ENCODE measurements at regions not wholly inside any gene's neighbourhood (a gene's known extent, or its start where the extent isn't known, plus 50 kb on each side); places are given as distances from the start of the nearest gene placed in this dataset.
"Not testable (repeated sequence)": the region's sequence is repeated elsewhere in the genome, so short reads cannot be mapped to it uniquely, and the experiment has no call there.

GRCh38 chr5:106417163-106417562 is 1253.6 kb downstream of the EFNA5 start:
- POLR2A ChIA-PET, result no interaction called here
- no peak for ATAC-seq
- no peaks in the 10 kb centered on the region for H3K9me3 Mint-ChIP-seq (ENCODE audit: low read depth)

DNA sequence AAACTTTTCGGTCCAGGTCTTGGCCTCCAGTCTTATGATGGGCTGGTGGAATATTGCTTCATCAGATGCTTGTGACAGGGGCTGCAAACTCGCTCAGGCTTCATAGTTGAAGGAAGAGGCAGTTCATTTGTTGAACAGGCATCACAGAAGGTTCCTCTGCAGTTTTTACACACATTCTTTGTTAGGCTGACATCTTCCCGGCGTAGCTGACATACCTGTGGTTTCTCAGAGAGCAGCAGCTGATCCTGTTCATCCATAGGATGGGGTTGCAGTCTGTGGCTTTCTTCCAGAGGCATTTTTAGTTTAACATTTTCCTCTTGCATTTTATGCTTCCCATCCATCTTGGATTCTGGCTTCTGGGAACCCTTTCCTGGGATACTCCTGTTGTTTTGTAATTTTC is 1255.2 kb downstream of the EFNA5 start:
- no peaks in the 10 kb centered on the region for H3K9me3 Mint-ChIP-seq (ENCODE audit: low read depth)
- no peak overlapping the region for H3K27ac Mint-ChIP-seq
- no peaks in the 10 kb centered on the region for H3K27me3 Mint-ChIP-seq
- intact Hi-C loops (cut with DNase I, micrococcal nuclease), result no loop called here
- no peak overlapping the region for H3K4me3 Mint-ChIP-seq
- ChIA-PET POLR2A (no interaction called here), CTCF (no interaction called here)
- no peaks in the 10 kb centered on the region for H3K4me1 Mint-ChIP-seq
- DNase-seq (no peak), ATAC-seq (no peak)
- no peaks in the 10 kb centered on the region for H3K36me3 Mint-ChIP-seq (ENCODE audit: low read depth)

More at GRCh38 chr5:106417163-106417562, 1253.6 kb downstream of the EFNA5 start:
- intact Hi-C loops (cut with DNase I, micrococcal nuclease), result no loop called here
- CTCF ChIA-PET, result no interaction called here
- H3K36me3 Mint-ChIP-seq (ENCODE audit: low read depth), result no peaks in the 10 kb centered on the region
- DNase-seq, result no peak
- no peaks in the 10 kb centered on the region for H3K27me3 Mint-ChIP-seq
- H3K4me1 Mint-ChIP-seq, result no peaks in the 10 kb centered on the region
- no peak overlapping the region for H3K27ac Mint-ChIP-seq
- H3K4me3 Mint-ChIP-seq, result no peak overlapping the region

DNA sequence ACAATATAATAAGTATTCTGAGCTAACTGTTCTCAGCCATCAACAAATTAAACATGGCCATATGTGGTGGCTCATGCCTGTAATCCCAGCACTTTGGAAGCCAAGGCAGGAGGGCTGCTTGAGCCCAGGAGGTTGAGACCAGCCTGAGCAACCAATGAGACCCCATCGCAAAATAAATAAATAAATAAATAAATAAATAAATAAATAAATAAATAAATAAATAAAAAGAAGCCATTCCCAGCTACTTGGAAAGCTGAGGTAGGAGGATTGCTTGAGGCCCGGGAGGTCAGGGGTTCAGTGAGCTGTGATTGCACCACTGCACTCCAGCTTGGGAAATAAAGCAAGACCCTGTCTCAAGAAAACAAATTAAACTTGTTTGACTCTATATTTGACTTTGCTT is 1256.4 kb downstream of the EFNA5 start:
- POLR2A ChIA-PET, result no interaction called here
- intact Hi-C loops (cut with DNase I, micrococcal nuclease), result no loop called here
- CTCF ChIA-PET, result no interaction called here
- Mint-ChIP-seq H3K4me1 (no peaks in the 10 kb centered on the region), H3K36me3 (ENCODE audit: low read depth) (no peaks in the 10 kb centered on the region), H3K27ac (no peak overlapping the region), H3K9me3 (ENCODE audit: low read depth) (no peaks in the 10 kb centered on the region), H3K27me3 (no peaks in the 10 kb centered on the region), H3K4me3 (no peak overlapping the region)
- DNase-seq, result no peak
- ATAC-seq, result no peak

DNA sequence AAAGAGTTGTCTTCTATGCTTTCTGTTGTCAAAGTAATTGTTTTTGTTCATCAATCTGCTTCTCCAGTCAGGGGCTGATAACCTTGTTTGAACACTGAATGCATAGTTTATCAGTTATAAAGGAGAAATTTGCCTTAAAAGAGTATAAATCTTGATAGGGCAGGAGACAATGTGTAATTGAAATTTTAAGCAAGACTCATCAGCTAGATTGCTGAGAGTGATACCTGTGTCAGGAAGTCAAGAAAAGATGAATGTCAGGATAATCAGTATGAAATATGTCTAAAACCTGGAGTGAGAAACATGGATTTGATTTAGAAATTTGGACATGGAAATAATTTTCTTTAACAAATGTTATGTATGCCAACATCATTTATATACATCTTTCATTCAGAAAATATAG is 1258.1 kb downstream of the EFNA5 start:
- ATAC-seq (no peak), DNase-seq (no peak)
- H3K4me1 Mint-ChIP-seq, result no peaks in the 10 kb centered on the region
- H3K4me3 Mint-ChIP-seq, result no peak overlapping the region
- H3K27ac Mint-ChIP-seq, result no peak overlapping the region
- intact Hi-C loops (cut with DNase I, micrococcal nuclease), result no loop called here
- ChIA-PET CTCF (interaction anchor here (1.0 kb wide), 1 partner anchor 10 kb away, joined by 3 read pairs; no protein-coding TSS in a partner anchor), POLR2A (no interaction called here)
- H3K9me3 Mint-ChIP-seq (ENCODE audit: low read depth), result no peaks in the 10 kb centered on the region
- H3K36me3 Mint-ChIP-seq (ENCODE audit: low read depth), result no peaks in the 10 kb centered on the region
- no peaks in the 10 kb centered on the region for H3K27me3 Mint-ChIP-seq

DNA sequence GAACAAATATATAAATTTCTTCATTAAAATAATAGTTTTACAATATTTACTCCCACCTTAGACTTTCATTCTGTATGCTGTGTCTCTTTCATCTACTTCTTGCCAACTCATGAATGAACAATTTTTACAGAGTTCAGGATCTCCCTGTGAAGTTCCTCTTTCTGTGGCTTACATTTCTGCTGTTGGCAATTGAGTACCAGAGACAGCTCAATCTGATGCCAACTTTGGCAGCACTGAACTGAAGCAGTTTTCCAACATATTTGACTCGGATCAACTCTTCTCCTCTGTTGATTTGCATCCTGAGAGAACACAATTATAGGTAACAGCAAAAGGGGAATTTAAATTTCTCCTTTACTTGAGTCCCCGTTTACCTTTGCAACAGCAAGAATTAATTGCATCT is 1262.2 kb downstream of the EFNA5 start:
- intact Hi-C loops (cut with DNase I, micrococcal nuclease), result no loop called here

DNA sequence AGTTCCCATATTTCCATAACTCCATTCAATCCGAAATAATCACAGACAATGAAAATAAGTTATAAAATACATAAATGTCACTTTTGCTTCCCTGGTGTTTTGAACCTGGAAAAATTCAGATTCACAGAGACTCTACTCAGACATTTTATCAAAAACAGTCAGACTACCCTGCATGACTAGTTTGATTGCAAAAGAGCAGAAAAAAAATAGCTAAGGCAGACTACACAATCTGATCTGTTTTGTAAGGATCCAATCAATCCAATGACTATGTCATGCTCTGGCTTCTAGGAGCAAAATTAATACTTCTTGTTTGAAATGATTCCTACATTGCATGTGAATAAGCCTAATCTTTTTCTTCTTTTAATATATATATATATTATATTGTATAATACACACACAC is 1262.6 kb downstream of the EFNA5 start:
- DNase-seq, result no peak
- no peak overlapping the region for H3K27ac Mint-ChIP-seq
- ChIA-PET POLR2A (no interaction called here), CTCF (no interaction called here)
- H3K4me1 Mint-ChIP-seq, result no peaks in the 10 kb centered on the region
- intact Hi-C loops (cut with DNase I, micrococcal nuclease), result no loop called here
- ATAC-seq, result no peak
- no peak overlapping the region for H3K4me3 Mint-ChIP-seq
- no peaks in the 10 kb centered on the region for H3K9me3 Mint-ChIP-seq (ENCODE audit: low read depth)
- H3K27me3 Mint-ChIP-seq, result no peaks in the 10 kb centered on the region
- H3K36me3 Mint-ChIP-seq (ENCODE audit: low read depth), result no peaks in the 10 kb centered on the region

More for the DNA sequence above, 1262.2 kb downstream of the EFNA5 start:
- H3K9me3 Mint-ChIP-seq (ENCODE audit: low read depth), result no peaks in the 10 kb centered on the region
- ChIA-PET POLR2A (no interaction called here), CTCF (no interaction called here)
- H3K4me1 Mint-ChIP-seq, result no peaks in the 10 kb centered on the region
- no peaks in the 10 kb centered on the region for H3K27me3 Mint-ChIP-seq
- H3K27ac Mint-ChIP-seq, result no peak overlapping the region
- H3K36me3 Mint-ChIP-seq (ENCODE audit: low read depth), result no peaks in the 10 kb centered on the region
- no peak for DNase-seq
- no peak overlapping the region for H3K4me3 Mint-ChIP-seq
- ATAC-seq, result no peak

DNA sequence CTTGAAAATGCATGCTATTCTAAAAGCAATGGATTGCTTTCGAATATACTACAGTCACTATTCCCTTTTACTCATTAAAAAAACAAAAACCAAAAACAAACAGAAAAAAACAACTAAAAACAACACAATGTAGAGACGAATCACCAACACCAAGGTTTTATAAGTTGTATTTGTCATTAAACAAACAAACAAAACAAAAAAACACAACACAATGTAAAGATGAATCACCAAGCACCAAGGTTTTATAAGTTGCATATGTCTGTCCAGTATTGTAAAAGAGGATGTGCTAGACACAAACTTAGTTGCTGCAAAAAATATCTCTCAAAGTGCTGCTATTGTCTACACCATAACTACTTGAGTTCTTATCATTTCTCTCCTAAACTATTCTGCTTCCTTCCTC is 1269.2 kb downstream of the EFNA5 start:
- Mint-ChIP-seq H3K4me3 (no peak overlapping the region), H3K27me3 (no peaks in the 10 kb centered on the region), H3K27ac (no peak overlapping the region), H3K9me3 (ENCODE audit: low read depth) (peaks cover 2% of the 10 kb centered on the region), H3K36me3 (ENCODE audit: low read depth) (no peaks in the 10 kb centered on the region), H3K4me1 (no peaks in the 10 kb centered on the region)
- no peak for DNase-seq
- ATAC-seq, result no peak
- ChIA-PET CTCF (no interaction called here), POLR2A (no interaction called here)
- intact Hi-C loops (cut with DNase I, micrococcal nuclease), result no loop called here

DNA sequence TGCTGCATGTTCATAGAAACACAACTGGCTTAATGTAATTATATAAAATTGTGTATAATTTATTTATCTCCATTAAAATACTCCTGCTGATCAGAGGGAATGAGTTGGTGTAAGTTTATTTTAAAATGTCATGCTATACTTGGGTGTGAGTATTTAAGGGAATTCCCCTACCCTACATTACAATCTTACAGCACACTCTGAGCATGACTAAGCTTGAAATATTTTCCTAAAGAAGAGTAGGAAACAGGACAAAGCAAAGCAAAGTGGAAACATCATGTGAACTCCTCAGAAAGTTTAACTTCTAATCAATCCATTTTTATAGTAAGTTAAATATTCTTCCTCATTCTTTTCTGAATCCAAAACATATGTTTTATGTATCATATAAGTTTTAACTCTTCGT is 1271.3 kb downstream of the EFNA5 start:
- intact Hi-C loops (cut with DNase I, micrococcal nuclease), result no loop called here
- no peaks in the 10 kb centered on the region for H3K36me3 Mint-ChIP-seq (ENCODE audit: low read depth)
- POLR2A ChIA-PET, result no interaction called here
- H3K4me3 Mint-ChIP-seq, result no peak overlapping the region
- H3K9me3 Mint-ChIP-seq (ENCODE audit: low read depth), result peaks cover 2% of the 10 kb centered on the region
- H3K27me3 Mint-ChIP-seq, result no peaks in the 10 kb centered on the region
- no peak for DNase-seq
- no peaks in the 10 kb centered on the region for H3K4me1 Mint-ChIP-seq
- CTCF ChIA-PET, result no interaction called here
- H3K27ac Mint-ChIP-seq, result no peak overlapping the region
- ATAC-seq, result no peak

DNA sequence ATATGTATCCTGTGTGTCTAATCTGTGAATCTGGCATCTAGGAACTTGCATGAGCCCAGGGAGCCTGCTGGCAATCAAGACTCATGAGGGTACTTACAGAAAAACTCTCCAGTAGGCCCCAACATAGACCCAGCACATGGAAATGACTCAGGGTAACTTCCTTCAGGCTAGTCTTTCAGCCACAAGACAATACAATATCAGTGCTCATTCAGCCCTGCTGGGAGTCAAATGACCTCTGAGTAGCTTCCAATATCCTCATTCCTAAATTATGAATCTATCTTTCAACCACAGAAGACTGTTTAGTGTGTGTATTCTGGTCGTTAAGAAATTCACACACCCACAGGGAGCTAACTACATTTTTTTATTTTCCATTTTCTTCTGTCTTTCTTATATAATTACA is 1273.0 kb downstream of the EFNA5 start:
- no peak overlapping the region for H3K4me3 Mint-ChIP-seq
- no peaks in the 10 kb centered on the region for H3K36me3 Mint-ChIP-seq (ENCODE audit: low read depth)
- ChIA-PET CTCF (no interaction called here), POLR2A (no interaction called here)
- peaks cover 2% of the 10 kb centered on the region for H3K9me3 Mint-ChIP-seq (ENCODE audit: low read depth)
- H3K27ac Mint-ChIP-seq, result no peak overlapping the region
- ATAC-seq (no peak), DNase-seq (no peak)
- intact Hi-C loops (cut with DNase I, micrococcal nuclease), result no loop called here
- H3K27me3 Mint-ChIP-seq, result no peaks in the 10 kb centered on the region
- no peaks in the 10 kb centered on the region for H3K4me1 Mint-ChIP-seq

DNA sequence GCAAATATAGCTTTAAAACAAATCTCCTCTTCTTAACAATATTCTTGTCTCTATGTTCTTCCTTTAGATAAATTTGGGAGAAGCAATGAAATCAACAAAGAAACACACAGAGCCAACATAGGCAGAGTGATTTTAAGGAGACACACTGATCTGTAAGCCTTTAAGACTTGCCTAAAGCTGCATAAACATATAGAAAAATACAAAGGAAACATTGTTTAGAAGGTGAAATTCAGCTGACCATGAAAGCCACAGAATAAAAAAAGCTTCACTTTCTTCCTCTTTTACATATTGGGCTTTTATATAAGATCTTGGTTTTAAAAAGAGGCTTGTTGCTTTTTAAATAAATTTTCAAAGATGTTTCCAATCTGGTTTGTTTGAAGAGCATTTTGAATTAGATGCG is 1277.5 kb downstream of the EFNA5 start:
- Mint-ChIP-seq H3K27ac (no peak overlapping the region), H3K9me3 (ENCODE audit: low read depth) (no peaks in the 10 kb centered on the region), H3K36me3 (ENCODE audit: low read depth) (no peaks in the 10 kb centered on the region), H3K27me3 (no peaks in the 10 kb centered on the region), H3K4me3 (no peak overlapping the region), H3K4me1 (no peaks in the 10 kb centered on the region)
- intact Hi-C loops (cut with DNase I, micrococcal nuclease), result no loop called here
- ChIA-PET POLR2A (no interaction called here), CTCF (no interaction called here)
- ATAC-seq (no peak), DNase-seq (no peak)

GRCh38 chr5:106392766-106393165 is 1278.0 kb downstream of the EFNA5 start:
- Mint-ChIP-seq H3K9me3 (ENCODE audit: low read depth) (no peaks in the 10 kb centered on the region), H3K4me1 (no peaks in the 10 kb centered on the region), H3K4me3 (no peak overlapping the region), H3K36me3 (ENCODE audit: low read depth) (no peaks in the 10 kb centered on the region), H3K27ac (no peak overlapping the region), H3K27me3 (no peaks in the 10 kb centered on the region)
- POLR2A ChIA-PET, result no interaction called here
- DNase-seq (no peak), ATAC-seq (no peak)
- CTCF ChIA-PET, result no interaction called here
- intact Hi-C loops (cut with DNase I, micrococcal nuclease), result no loop called here

DNA sequence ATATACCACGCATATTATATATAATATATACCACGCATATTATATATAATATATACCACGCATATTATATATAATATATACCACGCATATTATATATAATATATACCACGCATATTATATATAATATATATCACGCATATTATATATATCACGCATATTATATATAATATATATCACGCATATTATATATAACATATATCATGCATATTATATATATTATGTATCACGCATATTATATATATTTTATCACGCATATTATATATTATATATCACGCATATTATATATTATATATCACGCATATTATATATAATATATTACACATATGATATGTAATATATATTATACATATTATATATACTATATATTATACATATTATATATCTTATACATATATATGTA is 1283.0 kb downstream of the EFNA5 start:
- H3K4me1 Mint-ChIP-seq; DNase-seq; H3K4me3 Mint-ChIP-seq; CTCF ChIA-PET; H3K27ac Mint-ChIP-seq; H3K9me3 Mint-ChIP-seq (ENCODE audit: low read depth); POLR2A ChIA-PET; ATAC-seq; intact Hi-C loops (cut with DNase I, micrococcal nuclease); H3K27me3 Mint-ChIP-seq; H3K36me3 Mint-ChIP-seq (ENCODE audit: low read depth): not testable (repeated sequence)

- Mint-ChIP-seq H3K27ac (no peak overlapping the region), H3K27me3 (no peaks in the 10 kb centered on the region), H3K36me3 (ENCODE audit: low read depth) (no peaks in the 10 kb centered on the region), H3K9me3 (ENCODE audit: low read depth) (no peaks in the 10 kb centered on the region), H3K4me3 (no peak overlapping the region), H3K4me1 (no peaks in the 10 kb centered on the region)
- ATAC-seq (no peak), DNase-seq (no peak)
- ChIA-PET CTCF (no interaction called here), POLR2A (no interaction called here)
- intact Hi-C loops (cut with DNase I, micrococcal nuclease), result no loop called here
These were observed 1284.5 kb downstream of the EFNA5 start for GRCh38 chr5:106386287-106386686.
